ENCODE measurements at regions not wholly inside any gene's neighbourhood (a gene's known extent, or its start where the extent isn't known, plus 50 kb on each side); places are given as distances from the start of the nearest gene placed in this dataset.

- TF ChIP-seq EZH2 (optimal IDR thresholded peaks at IDR 0.05; ENCODE audit: low read depth, low read length) (no peak), CTCF (IDR thresholded peaks at IDR 0.05; ENCODE audit: low read length) (no peak), EZH2phosphoT487 (IDR thresholded peaks at IDR 0.05; ENCODE audit: low read length) (no peak)
These were observed 274.8 kb downstream of the SEMA3D start for GRCh38 chr7:84912018-84912417.

All from MM.1S (cell line).